Smooth muscle cell (in vitro differentiated cells): ENCODE measurements at regions not wholly inside any gene's neighbourhood (a gene's known extent, or its start where the extent isn't known, plus 50 kb on each side); places are given as distances from the start of the nearest gene placed in this dataset.

Source experiments
- DNase-seq: peaks from one replicate; lab custom pipeline; 2025; ENCODE audit not compliant: unreplicated experiment; lab: John Stamatoyannopoulos, UW
- H2AFZ ChIP-seq: fragments of 200-600 bp; sonication (generic); 2 replicates; pipeline ENCODE4 v1.6.0; 2016; ENCODE audit warnings: antibody characterized with exemption, low read depth, mild to moderate bottlenecking
- H3F3A ChIP-seq: fragments of 200-600 bp; sonication (generic); 2 replicates; pipeline ENCODE4 v1.6.0; 2017; ENCODE audit warnings: antibody characterized with exemption, low read depth
- H3K27ac ChIP-seq: fragments of 200-600 bp; sonication (generic); 2 replicates; pipeline ENCODE4 v1.5.1; 2016; ENCODE audit warnings: low read depth, mild to moderate bottlenecking
- H3K27me3 ChIP-seq: fragments of 200-600 bp; sonication (generic); 2 replicates; pipeline ENCODE4 v1.6.1; 2016; ENCODE audit warnings: low read depth, mild to moderate bottlenecking
- H3K36me3 ChIP-seq: fragments of 200-600 bp; sonication (generic); 2 replicates; pipeline ENCODE4 v1.5.1; 2016; ENCODE audit warnings: low read depth
- H3K4me1 ChIP-seq: fragments of 200-600 bp; sonication (generic); 2 replicates; pipeline ENCODE4 v1.5.1; 2016; ENCODE audit warnings: low read depth
- H3K4me2 ChIP-seq: fragments of 200-600 bp; sonication (generic); 2 replicates; pipeline ENCODE4 v1.6.0; 2016; ENCODE audit warnings: mild to moderate bottlenecking
- H3K4me3 ChIP-seq: fragments of 200-600 bp; sonication (generic); 2 replicates; pipeline ENCODE4 v1.5.1; 2016; ENCODE audit warnings: mild to moderate bottlenecking
- H3K79me2 ChIP-seq: fragments of 200-600 bp; sonication (generic); 2 replicates; pipeline ENCODE4 v1.6.0; 2016; ENCODE audit warnings: low read depth, mild to moderate bottlenecking
- H3K9ac ChIP-seq: fragments of 200-600 bp; sonication (generic); 2 replicates; pipeline ENCODE4 v1.6.0; 2016; ENCODE audit warnings: low read depth
- H3K9me3 ChIP-seq: fragments of 200-600 bp; sonication (generic); replicated peaks from 2 replicates; pipeline ENCODE4 v1.5.1; 2016; ENCODE audit warnings: low read depth
- H4K20me1 ChIP-seq: fragments of 200-600 bp; sonication (generic); 2 replicates; pipeline ENCODE4 v1.6.0; 2016; ENCODE audit warnings: low read depth
- CTCF ChIP-seq: fragments of 200-600 bp; sonication (generic); IDR thresholded peaks from 2 replicates; pipeline ENCODE4 v1.5.1; 2017; ENCODE audit warnings: borderline replicate concordance, mild to moderate bottlenecking, antibody characterized with exemption; ENCODE audit not compliant: insufficient read depth, poor library complexity, severe bottlenecking
- WGBS: methylation state at CpG from one replicate; pipeline ENCODE4 v1.1.7; 2016; ENCODE audit warnings: low lambda C conversion rate; 5-methylcytosine and 5-hydroxymethylcytosine counted together

- no peaks in the 10 kb centered on the region for H3F3A ChIP-seq
- 53% methylated on average over 3 of the region's 3 CpGs for WGBS
- no peak overlapping the region for H3K4me2 ChIP-seq
- H3K9me3 ChIP-seq: no peaks in the 10 kb centered on the region
- no peaks in the 10 kb centered on the region for H3K4me1 ChIP-seq
- H4K20me1 ChIP-seq: no peaks in the 10 kb centered on the region
- H3K36me3 ChIP-seq: no peaks in the 10 kb centered on the region
- no peak overlapping the region for H3K27ac ChIP-seq
- H3K79me2 ChIP-seq: no peaks in the 10 kb centered on the region
- TF ChIP-seq CTCF: no peak
- no peak for DNase-seq
- H3K9ac ChIP-seq: no peak overlapping the region
- H2AFZ ChIP-seq: peak overlapping the region; percentile 50
- no peak overlapping the region for H3K4me3 ChIP-seq
- no peaks in the 10 kb centered on the region for H3K27me3 ChIP-seq
Observed at GRCh38 chr3:22684739-22685138, 518.4 kb upstream of the UBE2E2 start.

GRCh38 chr3:22685597-22685996 is 517.5 kb upstream of the UBE2E2 start:
- no peak for TF ChIP-seq CTCF
- 88% methylated on average over 2 of the region's 2 CpGs for WGBS
- DNase-seq: no peak

GRCh38 chr3:22691407-22691806 is 511.7 kb upstream of the UBE2E2 start:
- Histone ChIP-seq H2AFZ (peak overlapping the region; percentile 45), H3K36me3 (no peaks in the 10 kb centered on the region), H3K79me2 (no peaks in the 10 kb centered on the region), H4K20me1 (no peaks in the 10 kb centered on the region), H3K4me3 (no peak overlapping the region), H3K9ac (no peak overlapping the region), H3K27me3 (no peaks in the 10 kb centered on the region), H3K9me3 (no peaks in the 10 kb centered on the region), H3K4me2 (peak overlapping the region; percentile 0), H3K4me1 (peaks cover 8% of the 10 kb centered on the region), H3F3A (no peaks in the 10 kb centered on the region), H3K27ac (no peak overlapping the region)
- 54% methylated on average over 2 of the region's 2 CpGs for WGBS
- DNase-seq: no peak
- TF ChIP-seq CTCF: no peak

More at GRCh38 chr3:22685597-22685996, 517.5 kb upstream of the UBE2E2 start:
- Histone ChIP-seq H3F3A (no peaks in the 10 kb centered on the region), H3K27me3 (no peaks in the 10 kb centered on the region), H3K36me3 (no peaks in the 10 kb centered on the region), H4K20me1 (no peaks in the 10 kb centered on the region), H3K27ac (no peak overlapping the region), H3K9ac (no peak overlapping the region), H3K79me2 (no peaks in the 10 kb centered on the region), H2AFZ (peak overlapping the region; percentile 50), H3K4me3 (no peak overlapping the region), H3K4me1 (no peaks in the 10 kb centered on the region), H3K9me3 (no peaks in the 10 kb centered on the region), H3K4me2 (no peak overlapping the region)

GRCh38 chr3:22691856-22692628 is 511.1 kb upstream of the UBE2E2 start:
- WGBS: 30% methylated on average over 5 of the region's 5 CpGs
- no peaks in the 10 kb centered on the region for H3K9me3 ChIP-seq
- no peaks in the 10 kb centered on the region for H4K20me1 ChIP-seq
- no peaks in the 10 kb centered on the region for H3K79me2 ChIP-seq
- no peak overlapping the region for H3K9ac ChIP-seq
- H3K4me3 ChIP-seq: no peak overlapping the region
- H3K4me1 ChIP-seq: peaks cover 8% of the 10 kb centered on the region
- no peak overlapping the region for H3K27ac ChIP-seq
- TF ChIP-seq CTCF: no peak
- no peaks in the 10 kb centered on the region for H3K36me3 ChIP-seq
- DNase-seq: no peak
- H3F3A ChIP-seq: no peaks in the 10 kb centered on the region
- H2AFZ ChIP-seq: peak overlapping the region; percentile 45
- peak overlapping the region; percentile 39 for H3K4me2 ChIP-seq
- no peaks in the 10 kb centered on the region for H3K27me3 ChIP-seq
